K562 (cell line): ENCODE measurements at regions not wholly inside any gene's neighbourhood (a gene's known extent, or its start where the extent isn't known, plus 50 kb on each side); places are given as distances from the start of the nearest gene placed in this dataset.

ENCODE experiments used
- ATAC-seq: fragments of 200-7000 bp; cut with Tn5 transposase; 3 replicates; pipeline ENCODE4 v1.9.1; 2020; ENCODE audit warnings: moderate library complexity
- BruUV-seq: library from RNA; stranded (reverse); fragments of 400-500 nt; replicated peaks from 2 replicates; lab custom pipeline; 2021; lab: Mats Ljungman, UMichigan
- CTCF ChIA-PET: fragments of 300-600 bp; formaldehyde crosslinking; extraction: SDS; loops from one replicate; lab custom pipeline; 2021; ENCODE audit warnings: low intra/inter-chr PET ratio; lab: Yijun Ruan, JAX
- POLR2A ChIA-PET: fragments of 300-600, 350-650 bp; sonication (Branson Sonifier 250); formaldehyde crosslinking; extraction: SDS; loops from one replicate; lab custom pipeline; 2021; ENCODE audit warnings: antibody characterized with exemption, inconsistent platforms; lab: Yijun Ruan, JAX
- DNase-seq, 4 experiments: peaks; one replicate each; pipeline versions ENCODE4 v3.0.0 to v3.0.0-alpha.2; 2011 to 2018; ENCODE audit warnings: low spot score in 3 of 4, mixed read lengths in 3 of 4; ENCODE audit errors: extremely low read depth in 1 of 4
- FAIRE-seq: peaks from 2 replicates; lab custom pipeline; 2011; peaks lifted over from hg19 to GRCh38; lab: Jason Lieb, UNC
- H2AFZ ChIP-seq: 2 replicates; pipeline ENCODE4 v1.6.0; 2011; ENCODE audit warnings: low read depth, low read length, control low read depth, inconsistent platforms
- H3K27ac ChIP-seq: fragments of 200-600 bp; 3 replicates; pipeline ENCODE4 v1.8.0; 2011; ENCODE audit warnings: low read depth, mild to moderate bottlenecking, control low read depth, inconsistent platforms, low read length, moderate library complexity, mixed read lengths; ENCODE audit errors: extremely low read depth
- H3K27me3 ChIP-seq, 2 experiments: fragments of 300-600 bp in 1 of 2; 2 replicates in 1 of 2; 3 replicates in 1 of 2; pipeline versions ENCODE4 v1.6.0 to v1.8.0; 2011; ENCODE audit warnings: inconsistent platforms in 2 of 2, low read length in 2 of 2, mild to moderate bottlenecking in 1 of 2, mixed read lengths in 1 of 2, moderate library complexity in 1 of 2; ENCODE audit not compliant: control insufficient read depth in 2 of 2, insufficient read depth in 2 of 2
- H3K36me3 ChIP-seq: fragments of 300-600 bp; 3 replicates; pipeline ENCODE4 v1.8.0; 2011; ENCODE audit warnings: mild to moderate bottlenecking, low read length, inconsistent platforms; ENCODE audit not compliant: control insufficient read depth, insufficient read depth
- H3K4me1 ChIP-seq, 2 experiments: fragments of 200-600 bp in 1 of 2; replicated peaks in 1 of 2; 2 replicates in 1 of 2; 3 replicates in 1 of 2; pipeline versions ENCODE4 v1.5.1 to v1.8.0; 2011; ENCODE audit warnings: inconsistent platforms in 2 of 2, low read length in 2 of 2, mild to moderate bottlenecking in 1 of 2, mixed read lengths in 1 of 2, moderate library complexity in 1 of 2; ENCODE audit not compliant: control insufficient read depth in 2 of 2, insufficient read depth in 2 of 2
- H3K4me2 ChIP-seq: 2 replicates; pipeline ENCODE4 v1.6.1; 2011; ENCODE audit warnings: low read length, control low read depth, inconsistent platforms, mixed read lengths; ENCODE audit not compliant: insufficient read depth
- H3K4me3 ChIP-seq: fragments of 200-600 bp; sonication (generic), shearing (Covaris generic); 2 replicates; pipeline ENCODE4 v1.5.1; 2016; ENCODE audit warnings: control low read depth, inconsistent platforms
- H3K79me2 ChIP-seq: fragments of 200-600 bp; 3 replicates; pipeline ENCODE4 v1.8.0; 2011; ENCODE audit warnings: low read length, inconsistent platforms; ENCODE audit not compliant: control insufficient read depth, insufficient read depth
- H3K9ac ChIP-seq, 2 experiments: 2 replicates each; pipeline versions ENCODE4 v1.6.0 to v1.6.1; 2011; ENCODE audit warnings: low read depth in 2 of 2, low read length in 2 of 2, control low read depth in 1 of 2, inconsistent platforms in 1 of 2, mild to moderate bottlenecking in 1 of 2, mixed read lengths in 1 of 2; ENCODE audit not compliant: insufficient read depth in 1 of 2
- H3K9me1 ChIP-seq: one replicate; pipeline ENCODE4 v1.6.0; 2011; ENCODE audit warnings: inconsistent platforms, mild to moderate bottlenecking, low read length, moderate library complexity; ENCODE audit not compliant: control insufficient read depth, insufficient read depth
- H3K9me3 ChIP-seq: replicated peaks from 2 replicates; pipeline ENCODE4 v1.5.1; 2011; ENCODE audit warnings: low read depth, low read length, inconsistent platforms; ENCODE audit not compliant: control insufficient read depth, insufficient read depth
- H4K20me1 ChIP-seq: replicated peaks from 2 replicates; pipeline ENCODE4 v1.6.1; 2011; ENCODE audit warnings: low read length, inconsistent platforms, mixed read lengths; ENCODE audit not compliant: control insufficient read depth, insufficient read depth
- BMI1 ChIP-seq: fragments of 150-350 bp; IDR thresholded peaks from 2 replicates; pipeline ENCODE4 v1.6.1; 2014; ENCODE audit warnings: low read length
- ESRRA ChIP-seq: fragments of 450-650 bp; IDR thresholded peaks from 2 replicates; pipeline ENCODE4 v1.6.1; 2014; ENCODE audit warnings: low read depth, mild to moderate bottlenecking, moderate library complexity, borderline replicate concordance
- HLTF ChIP-seq: fragments of 450-650 bp; IDR thresholded peaks from 2 replicates; pipeline ENCODE4 v1.6.1; 2016
- SRSF3 ChIP-seq: fragments of 200-400 bp; formaldehyde crosslinking; IDR thresholded peaks from 2 replicates; pipeline ENCODE4 v1.6.1; 2016; ENCODE audit warnings: mild to moderate bottlenecking, low read length, moderate library complexity; ENCODE audit not compliant: insufficient read depth
- ZNF324 ChIP-seq: fragments of 250-450 bp; sonication (Bioruptor Pico); IDR thresholded peaks from 2 replicates; pipeline ENCODE4 v1.4.0; 2020; ENCODE audit warnings: mild to moderate bottlenecking
- ZNF583 ChIP-seq: fragments of 250-450 bp; sonication (Bioruptor Pico); IDR thresholded peaks from 2 replicates; pipeline ENCODE4 v1.4.0; 2020
- ZNF785 ChIP-seq: fragments of 250-450 bp; sonication (Bioruptor Pico); IDR thresholded peaks from 2 replicates; pipeline ENCODE4 v1.4.0; 2020; ENCODE audit warnings: mild to moderate bottlenecking
- WGBS: fragments of 100-300 bp; shearing (Covaris generic); methylation state at CpG from one replicate; pipeline ENCODE4 v1.1.6; 2016; ENCODE audit warnings: low coverage, mixed read lengths; ENCODE audit not compliant: insufficient coverage; ENCODE audit errors: missing lambda C conversion rate; 5-methylcytosine and 5-hydroxymethylcytosine counted together
- in situ Hi-C: fragments of 300-500 bp; cut with MboI; formaldehyde crosslinking; loops from 4 replicates; pipeline ENCODE4 v1.15.0; 2018; ENCODE audit warnings: inconsistent platforms, mixed read lengths
- intact Hi-C: fragments of 100-400 bp; cut with micrococcal nuclease; formaldehyde crosslinking; loops from 2 replicates; pipeline ENCODE4 v1.14.2; 2022
- TF ChIP-seq, protein P1 (sequence below): fragments of 250-450 bp; sonication (Bioruptor Pico); IDR thresholded peaks from 2 replicates; pipeline ENCODE4 v1.5.0; 2021
- TF ChIP-seq, protein P2 (sequence below): fragments of 450-650 bp; formaldehyde crosslinking; IDR thresholded peaks from 2 replicates; pipeline ENCODE4 v1.4.0; 2022; ENCODE audit warnings: missing genetic modification characterization
- TF ChIP-seq, protein P3 (sequence below): fragments of 450-650 bp; IDR thresholded peaks from 2 replicates; pipeline ENCODE4 v1.6.1; 2017; ENCODE audit warnings: antibody characterized with exemption, mild to moderate bottlenecking

DNA sequence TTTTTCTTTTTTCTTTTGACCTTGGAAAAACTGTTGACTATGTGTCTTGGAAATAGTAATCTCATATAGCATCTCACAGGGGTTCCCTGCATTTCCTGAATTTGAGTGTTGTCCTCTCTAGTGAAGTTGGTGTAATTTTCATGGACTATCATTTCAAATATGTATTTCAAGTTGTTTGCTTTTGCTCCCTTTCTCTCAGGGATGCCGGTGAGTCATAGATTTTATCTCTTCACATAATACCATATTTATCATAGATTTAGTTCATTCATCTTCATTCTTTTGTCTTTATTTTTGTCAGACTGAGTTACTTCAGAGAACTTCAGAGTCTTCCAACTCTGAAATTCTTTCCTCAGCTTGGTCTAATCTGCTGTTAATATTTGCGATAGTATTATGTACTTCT, 1320.6 kb downstream of the LRFN5 start:
- CTCF ChIA-PET: no interaction called here
- Histone ChIP-seq H3K27ac (no peak overlapping the region), H3K27me3 (no peaks in the 10 kb centered on the region), H4K20me1 (no peaks in the 10 kb centered on the region), H3K9me3 (no peaks in the 10 kb centered on the region), H3K9me1 (no peaks in the 10 kb centered on the region), H3K36me3 (no peaks in the 10 kb centered on the region), H3K4me1 (no peaks in the 10 kb centered on the region), H3K79me2 (no peaks in the 10 kb centered on the region), H3K4me2 (no peak overlapping the region), H3K9ac (no peak overlapping the region), H2AFZ (no peak overlapping the region), H3K4me3 (no peak overlapping the region)
- DNase-seq (no peak), ATAC-seq (no peak), FAIRE-seq (no peak)
- WGBS: 10% methylated on average over 2 of the region's 2 CpGs
- in situ Hi-C loops: no loop called here
- POLR2A ChIA-PET: no interaction called here
- intact Hi-C loops: no loop called here
- BruUV-seq: no TSS peak
- TF ChIP-seq ZNF583 (CRISPR knock-in tag) (no peak), ESRRA (no peak), ZNF324 (CRISPR knock-in tag) (no peak), ZNF785 (CRISPR knock-in tag) (no peak), BMI1 (no peak), HLTF (no peak), SRSF3 (no peak)
- TF ChIP-seq, protein P1, sequence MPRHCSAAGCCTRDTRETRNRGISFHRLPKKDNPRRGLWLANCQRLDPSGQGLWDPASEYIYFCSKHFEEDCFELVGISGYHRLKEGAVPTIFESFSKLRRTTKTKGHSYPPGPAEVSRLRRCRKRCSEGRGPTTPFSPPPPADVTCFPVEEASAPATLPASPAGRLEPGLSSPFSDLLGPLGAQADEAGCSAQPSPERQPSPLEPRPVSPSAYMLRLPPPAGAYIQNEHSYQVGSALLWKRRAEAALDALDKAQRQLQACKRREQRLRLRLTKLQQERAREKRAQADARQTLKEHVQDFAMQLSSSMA: no peak
- TF ChIP-seq, protein P2, sequence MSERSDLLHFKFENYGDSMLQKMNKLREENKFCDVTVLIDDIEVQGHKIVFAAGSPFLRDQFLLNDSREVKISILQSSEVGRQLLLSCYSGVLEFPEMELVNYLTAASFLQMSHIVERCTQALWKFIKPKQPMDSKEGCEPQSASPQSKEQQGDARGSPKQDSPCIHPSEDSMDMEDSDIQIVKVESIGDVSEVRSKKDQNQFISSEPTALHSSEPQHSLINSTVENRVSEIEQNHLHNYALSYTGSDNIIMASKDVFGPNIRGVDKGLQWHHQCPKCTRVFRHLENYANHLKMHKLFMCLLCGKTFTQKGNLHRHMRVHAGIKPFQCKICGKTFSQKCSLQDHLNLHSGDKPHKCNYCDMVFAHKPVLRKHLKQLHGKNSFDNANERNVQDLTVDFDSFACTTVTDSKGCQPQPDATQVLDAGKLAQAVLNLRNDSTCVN: no peak
- TF ChIP-seq, protein P3, sequence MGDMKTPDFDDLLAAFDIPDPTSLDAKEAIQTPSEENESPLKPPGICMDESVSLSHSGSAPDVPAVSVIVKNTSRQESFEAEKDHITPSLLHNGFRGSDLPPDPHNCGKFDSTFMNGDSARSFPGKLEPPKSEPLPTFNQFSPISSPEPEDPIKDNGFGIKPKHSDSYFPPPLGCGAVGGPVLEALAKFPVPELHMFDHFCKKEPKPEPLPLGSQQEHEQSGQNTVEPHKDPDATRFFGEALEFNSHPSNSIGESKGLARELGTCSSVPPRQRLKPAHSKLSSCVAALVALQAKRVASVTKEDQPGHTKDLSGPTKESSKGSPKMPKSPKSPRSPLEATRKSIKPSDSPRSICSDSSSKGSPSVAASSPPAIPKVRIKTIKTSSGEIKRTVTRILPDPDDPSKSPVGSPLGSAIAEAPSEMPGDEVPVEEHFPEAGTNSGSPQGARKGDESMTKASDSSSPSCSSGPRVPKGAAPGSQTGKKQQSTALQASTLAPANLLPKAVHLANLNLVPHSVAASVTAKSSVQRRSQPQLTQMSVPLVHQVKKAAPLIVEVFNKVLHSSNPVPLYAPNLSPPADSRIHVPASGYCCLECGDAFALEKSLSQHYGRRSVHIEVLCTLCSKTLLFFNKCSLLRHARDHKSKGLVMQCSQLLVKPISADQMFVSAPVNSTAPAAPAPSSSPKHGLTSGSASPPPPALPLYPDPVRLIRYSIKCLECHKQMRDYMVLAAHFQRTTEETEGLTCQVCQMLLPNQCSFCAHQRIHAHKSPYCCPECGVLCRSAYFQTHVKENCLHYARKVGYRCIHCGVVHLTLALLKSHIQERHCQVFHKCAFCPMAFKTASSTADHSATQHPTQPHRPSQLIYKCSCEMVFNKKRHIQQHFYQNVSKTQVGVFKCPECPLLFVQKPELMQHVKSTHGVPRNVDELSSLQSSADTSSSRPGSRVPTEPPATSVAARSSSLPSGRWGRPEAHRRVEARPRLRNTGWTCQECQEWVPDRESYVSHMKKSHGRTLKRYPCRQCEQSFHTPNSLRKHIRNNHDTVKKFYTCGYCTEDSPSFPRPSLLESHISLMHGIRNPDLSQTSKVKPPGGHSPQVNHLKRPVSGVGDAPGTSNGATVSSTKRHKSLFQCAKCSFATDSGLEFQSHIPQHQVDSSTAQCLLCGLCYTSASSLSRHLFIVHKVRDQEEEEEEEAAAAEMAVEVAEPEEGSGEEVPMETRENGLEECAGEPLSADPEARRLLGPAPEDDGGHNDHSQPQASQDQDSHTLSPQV: no peak
